ENCODE measurements at regions not wholly inside any gene's neighbourhood (a gene's known extent, or its start where the extent isn't known, plus 50 kb on each side); places are given as distances from the start of the nearest gene placed in this dataset.
"Not testable (repeated sequence)": the region's sequence is repeated elsewhere in the genome, so short reads cannot be mapped to it uniquely, and the experiment has no call there.

DNA sequence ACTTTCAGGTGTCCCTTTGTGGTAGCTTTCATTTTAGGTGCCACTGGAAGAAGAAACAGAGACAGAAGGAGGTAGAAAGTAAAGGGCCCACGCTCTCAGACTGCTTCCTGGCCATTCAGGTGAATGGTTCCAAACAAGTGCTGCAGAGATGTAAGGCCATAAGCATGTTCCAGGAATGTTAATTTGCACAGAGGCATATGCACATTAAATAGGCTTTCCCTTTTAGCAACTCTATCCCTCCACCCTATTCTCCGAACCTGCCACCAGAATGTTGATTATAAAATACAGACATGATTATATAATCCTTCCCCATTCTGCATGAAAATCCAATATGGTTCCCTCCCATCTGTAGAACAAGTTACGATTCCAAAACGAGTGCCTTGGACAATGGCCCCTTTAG is 297.2 kb downstream of the C6orf118 start:
- DNase-seq (ENCODE audit: low read depth in 3 of 3, low spot score in 2 of 3): no peak

DNA sequence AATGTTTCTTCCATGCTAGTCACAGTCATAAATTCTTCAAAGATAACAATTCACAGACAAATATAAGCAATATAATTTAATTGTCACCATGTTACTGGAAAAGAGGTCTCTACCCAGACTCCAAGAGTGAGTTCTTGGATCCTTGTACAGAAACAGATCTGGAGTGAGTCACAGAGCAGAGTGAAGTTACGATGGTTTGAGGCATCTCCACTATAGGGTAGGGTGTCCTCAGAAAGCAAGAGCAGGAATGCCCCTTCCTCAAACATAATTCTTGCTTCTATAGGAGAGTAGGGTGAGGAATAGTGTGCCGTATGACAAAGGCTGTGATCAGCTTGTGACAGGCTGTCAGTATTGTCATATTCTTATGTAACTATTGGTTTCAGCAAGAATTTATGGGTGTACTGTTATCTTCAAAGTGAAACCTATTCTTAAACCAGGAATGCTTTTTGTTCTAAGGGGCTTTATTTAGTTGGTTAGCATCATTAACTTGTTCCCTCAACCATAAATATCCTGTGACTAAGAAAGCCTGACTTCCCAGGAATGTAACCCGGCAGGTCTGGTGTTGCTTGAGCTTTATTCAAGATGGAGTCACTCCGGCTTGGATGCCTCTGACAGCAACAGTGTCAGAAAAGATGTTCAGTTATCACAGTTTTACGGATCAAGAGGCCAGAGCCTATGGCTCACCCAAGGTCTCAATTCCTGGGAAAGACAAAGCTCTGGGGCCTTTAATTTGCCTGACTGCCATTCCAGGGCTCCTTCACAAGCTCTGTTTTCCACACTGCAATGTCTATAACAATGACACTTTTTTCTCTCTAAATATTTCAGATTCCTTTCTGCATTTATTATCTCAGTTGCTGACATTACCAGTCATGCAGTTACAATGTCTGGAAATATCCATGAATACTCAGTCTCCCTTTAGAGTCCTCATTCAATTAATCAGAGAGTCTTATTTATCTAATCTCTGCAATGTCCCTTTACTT is 298.6 kb downstream of the C6orf118 start:
- DNase-seq (ENCODE audit: low read depth in 3 of 3, low spot score in 2 of 3): peak in 1 of 3 donors; percentile 46

DNA sequence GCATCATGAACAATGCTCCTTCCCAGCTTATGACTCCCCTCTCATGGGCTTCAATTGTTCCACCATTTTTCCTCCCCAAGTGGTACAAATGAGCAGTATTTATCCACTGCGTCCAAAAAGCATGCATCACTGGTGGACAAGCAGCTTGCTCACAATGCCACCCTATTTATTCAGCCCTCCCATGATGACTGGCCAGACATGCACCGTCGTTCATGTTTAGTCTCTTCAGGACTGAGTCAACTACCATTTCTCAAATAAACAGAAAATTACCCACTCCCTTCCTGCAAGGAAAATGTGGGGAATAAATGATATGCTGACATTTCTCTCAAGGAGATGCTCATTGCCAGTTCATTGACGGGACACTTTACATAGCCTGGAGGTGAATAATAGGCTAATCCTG is 300.4 kb downstream of the C6orf118 start:
- DNase-seq (ENCODE audit: low read depth in 3 of 3, low spot score in 2 of 3): no peak

GRCh38 chr6:165002866-165003265 is 306.5 kb downstream of the C6orf118 start:
- DNase-seq (ENCODE audit: low read depth in 3 of 3, low spot score in 2 of 3): no peak

- DNase-seq (ENCODE audit: low read depth in 3 of 3, low spot score in 2 of 3): no peak
Observed at GRCh38 chr6:165002358-165002757, 307.0 kb downstream of the C6orf118 start.

DNA sequence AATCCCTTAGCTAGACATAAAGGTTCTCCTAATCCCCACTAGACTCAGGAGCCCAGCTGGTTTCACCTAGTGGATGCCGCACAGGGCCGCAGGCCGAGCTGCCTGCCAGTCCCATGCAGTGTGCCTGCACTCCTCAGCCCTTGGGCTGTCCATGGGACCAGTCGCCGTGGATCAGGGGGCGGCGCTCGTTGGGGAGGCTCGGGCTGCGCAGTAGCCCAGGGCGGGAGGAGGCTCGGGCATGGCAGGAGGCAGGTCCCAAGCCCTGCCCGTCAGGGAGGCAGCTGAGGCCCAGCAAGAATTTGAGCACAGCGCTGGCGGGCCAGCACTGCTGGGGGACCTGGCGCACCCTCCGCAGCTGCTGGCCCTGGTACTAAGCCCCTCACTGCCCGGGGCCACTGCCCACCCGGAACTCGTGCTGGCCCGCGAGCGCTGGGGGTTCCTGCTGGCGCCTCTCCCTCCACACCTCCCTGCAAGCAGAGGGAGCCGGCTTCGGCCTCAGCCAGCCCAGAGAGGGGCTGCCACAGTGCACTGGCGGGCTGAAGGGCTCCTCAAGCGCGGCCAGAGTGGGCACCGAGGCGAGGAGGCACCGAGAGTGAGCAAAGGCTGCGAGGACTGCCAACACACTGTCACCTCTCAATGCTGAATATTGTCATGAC is 307.8 kb downstream of the C6orf118 start:
- no peak for DNase-seq (ENCODE audit: low read depth in 3 of 3, low spot score in 2 of 3)

GRCh38 chr6:164998297-164998696 is 311.1 kb downstream of the C6orf118 start:
- no peak for DNase-seq (ENCODE audit: low read depth in 3 of 3, low spot score in 2 of 3)

- DNase-seq (ENCODE audit: low read depth in 3 of 3, low spot score in 2 of 3): peak in 1 of 3 donors; percentile 21
Observed at GRCh38 chr6:164996838-164997237, 312.6 kb downstream of the C6orf118 start.

- no peak for DNase-seq (ENCODE audit: low read depth in 3 of 3, low spot score in 2 of 3)
Observed at GRCh38 chr6:164991573-164991972, 317.8 kb downstream of the C6orf118 start.

GRCh38 chr6:164990901-164991300 is 318.5 kb downstream of the C6orf118 start:
- no peak for DNase-seq (ENCODE audit: low read depth in 3 of 3, low spot score in 2 of 3)

GRCh38 chr6:164982389-164982788 is 327.0 kb downstream of the C6orf118 start:
- no peak for DNase-seq (ENCODE audit: low read depth in 3 of 3, low spot score in 2 of 3)

DNA sequence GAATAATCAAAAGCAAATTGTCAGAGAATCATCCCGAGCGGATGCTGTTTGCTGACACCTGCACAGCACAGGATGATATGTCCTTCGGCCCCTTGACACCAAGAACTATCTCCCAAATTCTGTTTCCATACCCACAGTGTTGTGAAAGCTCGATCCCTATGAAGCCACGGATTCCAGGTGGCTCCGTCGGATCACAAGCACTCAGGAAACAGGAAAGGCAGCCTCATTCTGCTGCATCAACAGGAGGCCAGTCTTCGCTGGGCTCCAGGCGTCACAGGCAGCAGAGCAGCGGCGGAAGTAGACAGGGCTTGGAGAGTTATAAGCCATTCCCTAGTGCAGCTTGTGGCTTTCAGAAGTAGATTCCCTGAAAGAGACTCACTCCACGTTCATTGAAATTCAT is 342.3 kb downstream of the C6orf118 start:
- no peak for DNase-seq (ENCODE audit: low read depth in 3 of 3, low spot score in 2 of 3)

GRCh38 chr6:164962805-164963204 is 346.6 kb downstream of the C6orf118 start:
- DNase-seq (ENCODE audit: low read depth in 3 of 3, low spot score in 2 of 3): no peak

DNA sequence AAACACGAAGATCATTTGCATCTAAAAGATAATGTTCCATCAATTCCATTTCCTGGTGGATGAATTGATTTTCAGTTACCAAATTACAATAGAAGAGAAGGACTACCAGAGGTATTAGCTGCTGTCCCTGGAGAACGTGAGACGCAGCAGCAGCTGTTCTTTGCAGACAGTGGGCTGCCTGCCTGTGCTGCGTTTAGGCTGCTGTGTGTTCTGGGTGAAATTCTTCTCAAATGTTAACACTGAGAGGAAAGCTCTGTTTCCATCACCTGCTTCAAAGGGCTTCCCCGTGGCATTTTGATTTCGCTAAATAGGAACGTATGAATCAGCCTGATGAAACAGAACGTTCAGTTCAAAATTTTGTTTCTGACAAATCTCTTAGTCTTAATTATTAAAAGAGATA is 362.2 kb downstream of the C6orf118 start:
- no peak for DNase-seq (ENCODE audit: low read depth in 3 of 3, low spot score in 2 of 3)

GRCh38 chr6:164942271-164942670 is 367.1 kb downstream of the C6orf118 start:
- DNase-seq (ENCODE audit: low read depth in 3 of 3, low spot score in 2 of 3): no peak

DNA sequence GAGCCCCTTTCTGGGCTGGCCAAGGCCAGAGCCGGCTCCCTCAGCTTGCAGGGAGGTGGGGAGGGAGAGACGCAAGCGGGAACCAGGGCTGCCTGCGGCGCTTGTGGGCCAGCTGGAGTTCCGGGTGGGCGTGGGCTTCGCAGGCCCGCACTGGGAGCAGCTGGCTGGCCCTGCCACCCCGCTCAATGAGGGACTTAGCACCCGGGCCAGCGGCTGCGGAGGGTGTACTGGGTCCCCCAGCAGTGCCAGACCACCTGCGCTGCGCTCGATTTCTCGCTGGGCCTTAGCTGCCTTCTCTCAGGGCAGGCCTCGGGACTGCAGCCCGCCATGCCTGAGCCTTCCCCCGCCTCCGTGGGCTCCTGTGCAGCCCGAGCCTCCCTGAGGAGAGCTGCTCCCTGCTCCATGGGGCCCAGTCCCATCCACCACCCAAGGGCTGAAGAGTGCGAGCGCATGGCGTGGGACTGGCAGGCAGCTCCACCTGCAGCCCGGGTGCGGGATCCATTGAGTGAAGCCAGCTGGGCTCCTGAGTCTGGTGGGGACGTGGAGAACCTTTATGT is 376.1 kb downstream of the C6orf118 start:
- not testable (repeated sequence) for DNase-seq (ENCODE audit: low read depth in 3 of 3, low spot score in 2 of 3)

- DNase-seq (ENCODE audit: low read depth in 3 of 3, low spot score in 2 of 3): no peak
Observed at GRCh38 chr6:164929408-164929977, 379.9 kb downstream of the C6orf118 start.

DNA sequence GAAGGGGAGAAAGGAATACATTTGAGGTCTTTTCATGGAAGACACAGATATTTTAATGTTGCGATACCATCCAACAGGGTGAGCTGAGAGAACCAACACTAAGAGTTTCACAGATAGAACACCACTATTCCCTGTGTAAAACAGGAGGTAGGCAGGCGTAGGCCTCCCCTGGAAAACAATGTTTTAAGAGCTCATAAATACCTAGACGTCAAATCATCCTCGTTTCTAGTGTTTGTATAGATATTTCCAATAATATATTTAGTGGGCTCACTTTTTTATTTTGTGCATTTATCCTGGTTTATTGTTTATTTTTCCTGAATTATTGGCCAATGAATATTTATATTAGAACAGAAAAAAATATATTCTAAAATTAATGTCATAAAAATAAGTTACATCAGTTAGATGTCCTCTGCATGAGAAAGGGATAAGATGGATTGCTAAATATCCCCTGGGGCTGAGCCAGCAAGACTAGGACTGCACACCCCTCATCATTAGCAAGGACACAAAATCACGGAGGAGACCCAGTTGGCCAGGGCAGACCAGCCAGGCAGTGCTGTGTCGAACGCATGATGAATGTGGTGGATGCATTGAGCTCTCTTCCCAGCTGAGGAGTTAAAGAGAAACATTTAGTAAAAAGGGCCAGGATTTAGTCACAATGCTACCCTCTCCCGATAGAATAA is 380.5 kb downstream of the C6orf118 start:
- no peak for DNase-seq (ENCODE audit: low read depth in 3 of 3, low spot score in 2 of 3)

- DNase-seq (ENCODE audit: low read depth in 3 of 3, low spot score in 2 of 3): peak; percentile 8 to 18 (median 17)
Observed at GRCh38 chr6:164928057-164928727, 381.2 kb downstream of the C6orf118 start.

All from right renal cortex interstitium (tissue), 3 donors.